GM21619 (cell line): ENCODE measurements at regions not wholly inside any gene's neighbourhood (a gene's known extent, or its start where the extent isn't known, plus 50 kb on each side); places are given as distances from the start of the nearest gene placed in this dataset.
"Not testable (repeated sequence)": the region's sequence is repeated elsewhere in the genome, so short reads cannot be mapped to it uniquely, and the experiment has no call there.

ENCODE experiments used
- ATAC-seq: cut with Tn5 transposase; IDR thresholded peaks from one replicate; pipeline ENCODE4 v1.9.1; 2021; ENCODE audit not compliant: unreplicated experiment

DNA sequence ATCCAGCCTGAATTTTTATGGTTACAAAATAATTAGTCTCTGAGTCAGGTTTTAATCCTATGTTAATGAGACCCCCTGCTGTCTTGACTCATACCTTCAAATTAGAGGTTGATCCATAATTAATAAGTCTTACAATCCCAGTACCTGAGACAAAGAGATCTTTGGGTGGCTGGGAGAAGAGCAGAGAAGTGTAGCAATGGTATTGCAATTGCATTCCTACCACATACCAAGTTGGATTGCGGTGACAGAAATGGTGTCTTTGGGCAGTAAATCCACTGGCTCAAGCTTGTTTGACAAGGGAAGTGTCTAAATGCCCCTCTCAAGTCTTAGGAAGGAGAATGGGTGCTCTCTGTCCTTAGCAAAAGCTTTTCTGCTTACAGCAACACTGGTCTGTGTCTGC is 150.4 kb downstream of the BTBD3 start:
- ATAC-seq = no peak

DNA sequence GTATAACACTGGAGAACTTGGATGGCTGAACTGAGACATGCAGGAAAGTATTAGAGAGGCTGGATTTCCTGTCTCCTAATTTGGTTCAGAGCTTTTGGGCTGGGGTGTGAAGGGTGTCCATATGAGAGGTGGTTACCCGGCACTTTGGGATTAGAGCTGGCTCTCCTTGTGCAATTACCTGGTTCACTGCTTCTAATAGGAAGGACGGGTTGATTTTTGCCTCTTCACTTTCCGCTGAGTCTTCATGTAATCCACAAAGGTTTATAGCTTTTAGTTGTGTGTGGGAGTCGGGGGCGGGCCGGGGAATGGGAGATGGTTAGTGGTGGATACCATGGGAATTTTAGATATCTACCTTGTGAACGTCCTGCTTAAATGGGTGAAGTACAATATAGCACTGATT is 151.5 kb downstream of the BTBD3 start:
- no peak for ATAC-seq

DNA sequence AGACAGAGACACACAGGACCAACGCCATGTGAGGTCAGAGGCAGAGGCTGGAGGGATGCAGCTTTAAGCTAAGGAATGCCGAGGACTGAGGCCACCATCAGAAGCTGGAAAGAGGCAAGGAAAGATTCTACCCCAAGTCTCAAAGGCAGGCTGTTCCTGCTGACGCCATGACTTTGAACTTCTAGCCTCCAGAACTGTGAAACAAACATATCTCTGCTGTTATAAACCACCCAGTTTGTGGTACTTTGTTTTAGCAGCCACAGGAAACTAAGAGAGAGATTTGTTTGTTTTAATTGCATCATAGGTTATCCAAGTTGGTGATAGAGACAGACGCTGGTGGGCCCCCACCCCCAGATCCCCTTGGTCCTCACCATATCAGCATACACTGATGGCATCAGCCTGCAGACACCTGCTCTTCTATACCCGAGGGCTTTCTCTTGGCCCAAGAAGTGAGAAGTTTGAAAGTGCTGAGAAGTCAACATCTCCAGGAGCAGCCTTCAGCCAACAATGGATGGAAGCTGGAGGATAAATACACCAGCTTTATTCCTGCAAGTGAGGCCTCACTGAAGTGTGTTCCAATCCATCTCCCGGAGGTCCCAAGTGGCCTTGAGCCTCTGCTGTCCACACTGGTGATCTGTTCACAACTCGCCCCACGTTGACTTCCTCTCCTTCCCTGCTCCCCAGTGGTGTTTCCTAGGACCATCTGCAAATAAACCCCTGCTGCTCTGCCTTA is 154.7 kb downstream of the BTBD3 start:
- no peak for ATAC-seq

DNA sequence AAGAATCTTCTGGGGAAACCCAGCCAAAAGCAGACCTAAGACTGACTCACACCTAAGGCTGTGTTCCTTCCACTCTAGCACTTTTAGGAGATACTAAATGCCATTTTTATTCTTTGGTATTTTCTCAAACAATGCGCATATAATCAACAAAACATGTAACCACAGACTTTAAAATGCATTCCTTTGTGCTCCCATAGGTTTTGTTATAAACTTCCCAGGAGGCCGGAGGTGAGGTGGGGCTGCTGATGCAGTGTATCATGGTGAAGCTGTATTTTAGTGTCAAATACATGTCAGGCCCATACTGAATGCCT is 155.2 kb downstream of the BTBD3 start:
- no peak for ATAC-seq

DNA sequence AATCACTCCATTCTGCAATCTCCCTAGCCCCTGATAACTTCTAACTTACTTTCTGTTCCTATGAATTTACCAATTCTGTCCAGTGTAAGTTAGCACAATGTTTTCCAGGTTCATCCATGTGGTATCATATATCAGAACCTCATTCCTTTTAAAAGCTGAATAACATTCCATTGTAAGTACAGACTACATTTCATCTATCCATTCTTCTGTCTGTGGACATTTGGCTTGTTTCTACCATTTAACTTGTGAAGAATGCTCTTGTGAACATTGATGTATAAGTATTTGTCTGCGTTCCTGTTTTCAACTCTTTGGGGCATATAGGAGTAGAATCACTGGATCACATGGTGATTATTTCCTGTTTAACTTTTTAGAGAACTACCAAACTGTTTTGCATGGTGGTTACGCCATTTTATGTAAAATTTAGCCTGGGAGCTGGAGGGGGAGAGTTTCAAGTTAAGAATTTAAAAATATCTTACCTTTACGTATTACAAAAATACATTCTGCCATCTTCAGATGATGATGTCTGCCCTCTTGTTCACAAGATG is 156.5 kb downstream of the BTBD3 start:
- no peak for ATAC-seq

DNA sequence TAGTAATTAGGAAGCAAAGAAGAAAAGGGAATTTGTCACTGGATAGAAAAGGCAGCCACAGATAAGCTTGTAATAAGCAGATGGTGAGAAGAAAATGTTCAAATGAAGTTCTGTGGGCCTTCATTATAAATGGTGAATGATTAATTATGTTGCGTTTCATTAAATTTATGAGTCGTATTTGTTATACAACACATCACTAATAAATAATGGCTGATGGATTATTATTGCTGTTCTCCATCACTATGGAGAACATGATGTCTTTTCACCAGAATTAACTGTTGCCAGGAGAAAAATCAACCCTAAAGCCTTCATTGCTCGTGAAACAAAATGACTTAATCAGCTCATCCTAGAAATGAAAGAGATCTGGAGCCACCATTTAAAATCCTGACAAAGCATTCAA is 158.5 kb downstream of the BTBD3 start:
- no peak for ATAC-seq

DNA sequence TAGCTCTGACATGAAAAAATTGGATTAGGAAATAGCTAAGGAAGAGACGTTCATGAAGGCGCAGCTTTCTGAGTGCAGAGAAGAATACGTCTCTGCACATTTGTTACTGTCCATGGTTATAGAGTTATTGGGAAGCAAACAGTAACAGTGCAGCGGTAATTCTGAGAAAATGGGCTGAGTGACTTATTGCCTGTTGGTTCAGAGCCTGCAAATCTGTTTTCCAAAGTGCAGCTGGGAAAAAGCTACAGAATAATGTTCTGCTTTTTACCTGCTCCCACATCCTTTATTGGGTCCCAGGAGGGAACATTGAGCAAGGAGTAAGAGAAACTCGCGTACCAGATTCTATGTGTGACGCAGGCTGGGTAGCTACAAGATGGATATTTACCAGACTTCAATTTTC is 160.2 kb downstream of the BTBD3 start:
- no peak for ATAC-seq

DNA sequence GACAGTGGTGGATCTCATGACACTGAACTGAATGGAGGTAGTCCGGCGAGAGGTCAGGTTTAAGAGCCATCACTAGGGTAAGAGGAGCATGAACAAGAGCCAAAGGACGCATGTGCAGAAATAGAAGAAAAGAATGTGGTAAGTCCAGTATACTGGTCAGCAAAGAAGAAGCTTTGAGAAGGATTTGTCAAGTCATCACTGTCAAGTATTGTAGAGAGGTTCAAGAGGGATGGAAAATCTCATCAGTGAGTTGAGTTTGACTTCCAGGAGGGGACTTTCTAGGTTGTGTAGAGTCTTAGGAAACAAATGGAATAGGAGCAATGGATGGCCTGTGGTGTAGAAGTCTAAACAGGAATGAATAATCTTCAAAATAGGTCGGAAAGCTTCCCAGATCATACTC is 161.8 kb downstream of the BTBD3 start:
- no peak for ATAC-seq

DNA sequence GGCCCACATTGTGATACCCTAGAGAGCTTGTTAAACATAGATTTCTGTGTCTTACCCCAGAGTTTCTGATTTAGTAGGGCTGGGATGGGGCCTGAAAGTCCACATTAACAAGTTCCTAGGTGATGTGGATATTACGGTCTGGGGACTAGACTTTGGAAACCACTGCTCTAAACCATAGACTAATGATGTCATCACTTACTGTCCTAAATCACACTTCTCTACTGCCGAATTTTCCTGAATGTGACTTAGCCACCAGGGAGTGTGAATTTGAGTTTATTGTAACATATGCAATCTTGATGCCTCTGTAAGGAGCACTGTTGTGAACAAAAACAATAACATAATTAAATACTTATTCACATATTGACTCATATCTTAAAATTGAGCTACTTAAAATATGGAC is 165.6 kb downstream of the BTBD3 start:
- no peak for ATAC-seq

DNA sequence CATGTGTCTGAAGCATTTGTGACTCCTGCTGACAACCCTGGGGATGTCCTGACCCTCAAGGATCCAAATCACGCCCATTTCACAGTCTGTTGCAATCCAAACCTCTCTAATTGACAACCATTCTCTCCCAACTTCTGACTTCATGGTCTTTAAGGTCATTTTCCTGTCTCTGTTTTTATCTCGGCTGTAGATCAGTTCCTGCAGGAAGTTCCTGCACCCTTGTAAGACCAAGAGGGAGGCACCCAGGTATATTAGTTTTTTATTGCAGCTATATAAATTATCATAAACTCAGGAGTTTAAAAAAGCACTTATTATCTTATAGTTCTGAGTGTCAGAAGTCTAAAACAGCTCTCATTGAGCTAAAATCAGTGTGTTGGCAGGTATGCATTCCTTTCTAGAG is 166.8 kb downstream of the BTBD3 start:
- no peak for ATAC-seq

DNA sequence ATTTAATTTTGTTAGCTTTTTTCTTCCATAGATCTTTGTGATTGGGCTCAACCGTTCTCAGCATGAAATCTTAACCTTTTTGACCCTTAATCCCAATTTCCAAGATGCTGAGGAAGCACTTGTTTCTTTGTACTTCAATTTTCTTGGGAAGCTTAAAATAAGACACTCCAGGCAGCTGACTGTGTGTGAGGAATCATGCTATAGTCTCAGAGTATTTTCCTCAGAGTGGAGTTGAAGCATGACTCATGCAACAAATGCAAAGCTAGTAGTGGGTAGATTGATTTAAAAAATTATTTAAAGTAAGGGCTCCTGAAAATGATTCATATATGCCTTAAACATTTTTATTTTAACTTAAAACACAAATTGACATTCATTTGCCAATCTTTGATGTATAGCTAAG is 168.7 kb downstream of the BTBD3 start:
- no peak for ATAC-seq

DNA sequence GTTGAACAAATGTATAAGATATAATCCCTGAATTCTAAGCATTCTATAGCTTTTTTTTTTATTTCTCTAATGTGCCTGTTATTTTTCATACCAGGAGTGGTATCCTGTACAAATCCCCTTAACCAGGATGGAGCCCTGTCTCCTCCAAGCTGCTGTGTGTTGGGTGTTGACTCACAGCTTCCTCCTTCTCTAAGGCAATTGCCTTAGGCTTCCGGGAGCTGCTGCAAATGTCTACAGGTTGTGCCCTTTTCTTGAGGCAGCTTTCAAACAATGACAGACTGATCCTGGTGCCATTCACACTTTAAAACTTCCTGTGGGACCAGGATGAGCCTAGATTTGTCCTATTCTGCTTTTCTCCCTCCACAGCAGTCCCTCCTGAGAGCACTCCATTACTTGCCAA is 173.2 kb downstream of the BTBD3 start:
- no peak for ATAC-seq

DNA sequence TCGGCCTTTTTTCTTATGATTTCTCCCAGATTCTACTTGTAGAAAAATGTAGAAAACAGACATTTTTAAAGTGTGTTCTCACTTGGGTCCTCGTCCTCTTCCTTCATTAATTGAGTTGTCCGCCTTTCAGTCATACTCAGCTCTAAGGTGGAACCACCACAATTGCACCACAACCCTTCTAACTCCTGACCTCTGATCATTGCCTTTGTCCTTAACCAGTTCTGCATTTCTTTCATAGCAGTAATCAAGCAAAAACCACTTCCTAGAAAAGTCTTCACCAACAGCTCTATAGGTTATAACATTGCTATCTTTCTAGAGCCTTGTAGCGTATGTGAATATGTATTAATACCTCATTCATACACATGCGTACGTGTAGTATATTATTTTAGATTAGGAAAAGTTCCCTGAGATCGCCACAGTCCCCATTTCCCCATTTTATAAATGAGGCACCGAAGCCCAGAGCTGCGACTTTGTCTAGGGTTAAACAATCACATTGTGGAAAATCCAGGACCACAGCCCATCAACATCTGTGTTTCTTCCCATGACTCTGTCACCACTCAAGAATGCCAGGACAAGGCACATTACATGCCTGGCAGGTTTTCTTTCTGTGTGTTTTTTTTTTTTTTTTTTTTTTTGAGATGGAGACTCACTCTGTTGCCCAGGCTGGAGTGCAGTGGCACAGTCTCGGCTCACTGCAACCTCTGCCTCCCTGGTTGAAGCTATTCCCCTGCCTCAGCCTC is 175.5 kb downstream of the BTBD3 start:
- no peak for ATAC-seq

DNA sequence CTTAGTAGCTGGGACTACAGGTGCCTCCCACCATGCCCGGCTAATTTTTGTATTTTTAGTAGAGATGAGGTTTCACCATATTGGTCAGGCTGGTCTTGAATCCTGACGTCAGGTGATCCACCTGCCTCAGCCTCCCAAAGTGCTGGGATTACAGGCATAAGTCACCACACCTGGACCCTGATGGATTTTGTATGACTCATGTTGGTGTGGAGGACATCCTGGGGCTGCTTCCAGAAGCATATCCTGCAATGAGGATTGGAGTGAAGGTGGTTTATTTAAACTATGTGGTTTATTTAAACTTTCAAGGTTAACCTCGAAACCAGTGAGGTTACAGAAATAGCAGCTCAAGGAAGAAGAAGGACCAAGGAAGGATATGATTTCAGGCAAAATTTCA is 176.1 kb downstream of the BTBD3 start:
- ATAC-seq = not testable (repeated sequence)

DNA sequence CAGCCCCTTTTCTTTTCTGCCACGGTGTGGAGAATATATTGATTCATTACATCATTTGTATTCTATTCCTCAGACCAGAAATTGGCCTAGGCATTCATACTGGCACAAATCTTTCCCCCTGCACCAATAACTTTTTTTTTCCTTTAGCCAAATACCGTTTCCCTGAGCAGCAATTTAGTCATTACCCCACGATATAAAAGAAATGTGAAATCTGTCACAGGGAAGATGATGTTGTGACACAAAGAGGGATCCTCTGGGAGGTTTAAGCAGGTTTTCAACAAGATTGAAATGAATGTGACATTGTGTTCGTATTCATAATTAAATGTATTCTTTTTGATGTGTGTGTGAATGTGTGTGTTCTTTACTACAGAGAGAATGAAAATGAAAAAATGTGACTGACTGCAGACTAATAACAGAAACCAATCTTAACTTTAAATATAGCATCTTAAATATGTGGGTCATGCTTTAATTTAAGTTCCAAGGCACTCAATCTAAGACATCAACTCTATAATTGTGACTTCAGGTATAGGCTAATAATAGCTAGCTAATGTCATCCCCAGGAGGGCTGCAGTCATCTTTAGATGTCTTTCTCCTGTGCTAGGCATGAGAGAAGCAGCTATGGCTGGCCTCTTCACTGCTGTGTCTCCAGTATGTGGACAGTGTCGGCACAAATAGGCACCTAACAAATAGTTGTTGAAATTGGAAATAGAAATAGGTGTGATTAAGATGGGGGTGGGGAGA is 177.7 kb downstream of the BTBD3 start:
- ATAC-seq = no peak

DNA sequence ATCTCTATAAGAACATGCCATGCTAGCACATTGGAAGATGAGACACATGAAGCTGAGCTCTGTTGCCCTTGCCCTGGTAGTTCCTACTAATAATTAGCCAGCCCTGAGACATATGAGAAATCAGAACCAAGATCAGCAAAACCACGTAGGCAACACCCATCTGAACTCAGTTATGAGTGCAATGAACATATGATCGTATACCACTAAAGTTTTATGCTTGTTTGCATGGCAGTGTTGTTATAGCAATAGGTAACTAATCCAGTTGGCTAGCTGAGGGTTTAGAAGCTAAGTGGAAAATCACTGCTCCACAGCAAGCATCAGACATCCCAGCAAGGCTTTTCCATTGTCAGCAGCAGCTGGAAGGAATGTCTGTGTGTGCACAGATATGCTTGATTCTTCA is 180.7 kb downstream of the BTBD3 start:
- ATAC-seq = no peak

DNA sequence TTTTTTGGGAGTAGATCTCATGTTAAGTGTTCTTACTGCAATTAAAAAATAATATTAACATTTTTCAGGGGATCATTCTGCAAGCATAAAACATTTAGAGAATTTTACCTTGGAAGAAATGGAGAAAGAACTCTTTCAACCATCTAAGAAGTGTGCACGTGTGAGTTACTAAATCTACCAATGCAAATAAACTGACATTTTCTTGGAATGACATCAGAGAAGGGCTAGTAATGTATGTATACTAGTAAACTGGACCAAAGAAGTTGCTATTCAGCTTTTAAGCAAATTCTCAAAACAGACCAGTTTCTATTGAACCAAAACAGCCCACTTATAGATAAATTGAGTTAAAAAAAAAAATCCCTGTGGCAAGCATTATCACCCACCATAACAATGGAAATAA is 191.2 kb downstream of the BTBD3 start:
- no peak for ATAC-seq

DNA sequence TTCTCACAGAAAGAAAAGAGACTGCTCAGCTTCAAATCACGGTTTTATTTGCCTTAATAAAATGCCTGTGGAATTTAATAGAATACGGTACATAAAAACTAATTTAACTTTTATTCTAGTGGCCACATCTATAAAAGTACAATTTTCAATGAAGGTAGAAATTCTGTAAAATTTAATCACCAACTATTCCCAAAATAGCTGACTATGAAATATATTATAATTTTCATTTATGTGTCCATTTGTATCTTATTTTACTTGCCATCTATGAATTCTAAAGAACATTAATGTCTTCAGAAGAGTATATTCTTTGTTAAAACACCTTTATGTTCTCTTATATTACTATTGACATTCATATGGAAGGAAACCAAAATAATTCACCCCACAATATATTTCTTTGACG is 192.6 kb downstream of the BTBD3 start:
- ATAC-seq = no peak

DNA sequence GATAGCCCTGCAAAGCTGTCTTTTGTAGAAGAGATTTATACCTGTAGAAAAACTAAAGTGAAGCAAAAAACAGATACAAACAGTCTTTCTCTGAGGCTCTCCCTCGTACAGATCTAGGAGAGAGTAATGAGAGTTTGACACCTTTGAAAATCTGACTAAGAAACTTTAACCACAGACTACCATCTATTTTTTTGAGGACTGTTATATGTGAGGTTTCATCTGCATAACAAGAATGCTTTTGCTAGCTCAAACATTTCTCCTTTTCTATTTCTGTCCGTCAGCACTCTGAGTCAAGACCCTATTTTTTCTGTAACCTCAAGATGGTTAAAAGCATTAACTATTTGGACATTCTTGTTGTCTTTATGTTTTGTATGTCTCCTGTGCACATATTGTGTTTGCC is 193.0 kb downstream of the BTBD3 start:
- no peak for ATAC-seq

DNA sequence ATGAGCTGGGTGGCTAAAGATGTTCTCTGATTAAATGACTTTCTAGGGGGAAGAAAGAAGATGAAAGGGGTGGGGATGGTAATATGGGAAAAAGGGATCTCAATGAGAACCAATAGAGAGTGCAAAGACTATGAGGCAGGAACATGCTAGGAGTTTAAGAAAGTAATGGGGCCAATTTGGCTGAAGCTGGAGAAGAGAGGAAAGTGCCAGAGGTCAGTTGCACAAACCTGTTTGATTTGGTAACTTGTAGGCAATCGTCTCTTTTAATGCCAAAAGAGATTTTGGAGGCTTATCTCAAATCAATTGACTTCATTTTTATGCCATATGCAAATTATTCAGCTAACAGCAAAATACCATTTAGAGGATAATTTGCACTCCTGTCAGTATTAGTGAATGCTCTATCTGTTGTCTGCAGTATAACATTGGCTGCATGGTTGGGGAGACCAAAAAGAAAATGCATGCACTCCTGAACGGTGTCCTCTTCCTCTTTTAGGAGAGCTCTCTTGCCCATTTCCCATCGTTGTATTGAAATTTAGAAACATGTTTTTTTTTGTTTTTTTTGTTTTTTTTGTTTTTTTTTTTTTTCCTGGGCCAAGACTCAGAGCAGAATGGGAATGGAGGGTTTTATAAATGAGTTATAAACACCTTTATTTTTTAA is 193.9 kb downstream of the BTBD3 start:
- ATAC-seq = no peak

DNA sequence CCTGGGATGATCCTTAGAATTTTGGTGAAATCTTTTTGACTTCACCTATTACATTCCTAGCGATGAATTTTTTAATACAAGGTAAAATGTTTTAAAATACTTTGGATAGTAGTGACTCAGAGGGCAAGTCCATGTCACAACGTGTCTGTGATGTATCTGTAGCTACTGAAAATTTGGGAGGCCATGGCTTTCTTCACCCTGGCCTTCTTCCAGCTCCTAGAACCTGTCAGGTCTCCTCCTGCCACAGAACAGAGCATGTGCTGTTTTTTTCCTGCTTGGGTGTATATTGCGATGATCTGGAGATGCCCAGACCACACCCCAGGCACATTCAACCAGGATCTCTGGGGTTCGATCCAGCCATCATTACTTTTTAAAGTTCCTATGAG is 194.4 kb downstream of the BTBD3 start:
- ATAC-seq = no peak

DNA sequence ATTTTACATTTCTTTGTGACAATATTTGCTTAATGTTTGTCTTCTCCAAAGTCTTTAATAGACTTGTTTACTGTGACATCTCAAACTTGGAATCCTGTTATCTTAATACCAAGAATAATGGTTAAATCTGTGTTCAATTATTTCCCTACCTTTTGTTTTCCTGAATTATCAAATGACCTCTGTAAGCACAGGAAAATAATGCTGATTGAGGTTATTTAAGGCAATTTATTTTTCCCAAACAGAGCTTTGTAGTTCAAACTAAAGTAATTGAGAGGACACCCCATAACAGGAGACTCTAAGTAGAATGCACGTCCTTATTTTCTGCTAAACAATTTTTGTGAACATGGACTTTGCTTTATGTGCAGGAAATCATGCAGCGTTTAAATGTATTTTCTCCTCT is 195.0 kb downstream of the BTBD3 start:
- no peak for ATAC-seq
